Sigmoid colon (tissue), 4 donors: ENCODE measurements at regions not wholly inside any gene's neighbourhood (a gene's known extent, or its start where the extent isn't known, plus 50 kb on each side); places are given as distances from the start of the nearest gene placed in this dataset.

Source experiments
- CTCF ChIP-seq, 4 experiments: fragments of 450-650 bp in 3 of 4; fragments of 200-600 bp in 1 of 4; IDR thresholded peaks; one replicate each; pipeline ENCODE4 v1.5.1; 2016 to 2019; ENCODE audit warnings: antibody characterized with exemption in 4 of 4, mild to moderate bottlenecking in 3 of 4, moderate library complexity in 2 of 4
- EP300 ChIP-seq, 4 donors: sonication (generic); formaldehyde crosslinking; IDR thresholded peaks; one replicate each; pipeline ENCODE4 v1.6.1; 2017; ENCODE audit warnings: antibody characterized with exemption in 4 of 4
- POLR2A ChIP-seq, 2 donors: fragments of 450-650 bp; IDR thresholded peaks; one replicate each; pipeline ENCODE4 v1.6.1; 2016; ENCODE audit warnings: antibody characterized with exemption in 2 of 2, mild to moderate bottlenecking in 2 of 2, moderate library complexity in 2 of 2
- POLR2AphosphoS5 ChIP-seq, 4 donors: sonication (generic); formaldehyde crosslinking; IDR thresholded peaks; one replicate each; pipeline ENCODE4 v1.6.1; 2017; ENCODE audit warnings: antibody characterized with exemption in 4 of 4

- no peak for TF ChIP-seq CTCF (IDR thresholded peaks at IDR 0.05)
- TF ChIP-seq POLR2A (IDR thresholded peaks at IDR 0.05) = no peak
- no peak for TF ChIP-seq POLR2AphosphoS5 (IDR thresholded peaks at IDR 0.05)
- no peak for TF ChIP-seq EP300 (IDR thresholded peaks at IDR 0.05)
These were observed 86.5 kb upstream of the CST7 start for GRCh38 chr20:24862606-24863005.
